Loucy (cell line): ENCODE measurements at regions not wholly inside any gene's neighbourhood (a gene's known extent, or its start where the extent isn't known, plus 50 kb on each side); places are given as distances from the start of the nearest gene placed in this dataset.

Source experiments
- H2AFZ ChIP-seq: fragments of 200-600 bp; sonication (generic); 2 replicates; pipeline ENCODE4 v1.6.0; 2016; ENCODE audit warnings: antibody characterized with exemption, mild to moderate bottlenecking, low read length, moderate library complexity
- H3F3A ChIP-seq: fragments of 200-600 bp; 2 replicates; pipeline ENCODE4 v1.6.0; 2016; ENCODE audit warnings: antibody characterized with exemption, low read depth, mild to moderate bottlenecking
- H3K27me3 ChIP-seq: fragments of 200-600 bp; sonication (generic); 2 replicates; pipeline ENCODE4 v1.6.1; 2014; ENCODE audit warnings: low read length, mild to moderate bottlenecking; ENCODE audit not compliant: insufficient read depth, poor library complexity, severe bottlenecking
- H3K36me3 ChIP-seq: fragments of 200-600 bp; sonication (generic); 2 replicates; pipeline ENCODE4 v1.6.1; 2016; ENCODE audit warnings: low read length; ENCODE audit not compliant: insufficient read depth
- H3K4me1 ChIP-seq: fragments of 200-600 bp; sonication (generic); 2 replicates; pipeline ENCODE4 v1.5.1; 2014; ENCODE audit warnings: low read length, mild to moderate bottlenecking; ENCODE audit not compliant: insufficient read depth, poor library complexity, severe bottlenecking
- H3K4me2 ChIP-seq: fragments of 200-600 bp; sonication (generic); 2 replicates; pipeline ENCODE4 v1.6.0; 2014; ENCODE audit warnings: antibody characterized with exemption, low read length, low read depth, mild to moderate bottlenecking; ENCODE audit not compliant: poor library complexity, severe bottlenecking
- H3K4me3 ChIP-seq: fragments of 200-600 bp; sonication (generic); 2 replicates; pipeline ENCODE4 v1.5.1; 2014; ENCODE audit warnings: low read length, mild to moderate bottlenecking, mixed read lengths; ENCODE audit not compliant: poor library complexity, severe bottlenecking
- H3K79me2 ChIP-seq: fragments of 200-600 bp; sonication (generic); 2 replicates; pipeline ENCODE4 v1.6.1; 2014; ENCODE audit warnings: low read length; ENCODE audit not compliant: insufficient read depth
- H3K9ac ChIP-seq: fragments of 200-600 bp; sonication (generic); 2 replicates; pipeline ENCODE4 v1.6.0; 2014; ENCODE audit warnings: mild to moderate bottlenecking, low read depth, low read length, moderate library complexity; ENCODE audit not compliant: poor library complexity, severe bottlenecking
- H3K9me2 ChIP-seq: fragments of 200-600 bp; sonication (generic); replicated peaks from 2 replicates; pipeline ENCODE4 v1.6.1; 2016; ENCODE audit warnings: low read depth, low read length, mixed read lengths
- H3K9me3 ChIP-seq: fragments of 200-600 bp; sonication (generic); 2 replicates; pipeline ENCODE4 v1.6.1; 2014; ENCODE audit warnings: mild to moderate bottlenecking, antibody characterized with exemption, low read length, low read depth; ENCODE audit not compliant: insufficient read depth
- H4K20me1 ChIP-seq: fragments of 200-600 bp; sonication (generic); 2 replicates; pipeline ENCODE4 v1.6.0; 2014; ENCODE audit warnings: antibody characterized with exemption, low read length, mild to moderate bottlenecking; ENCODE audit not compliant: insufficient read depth, poor library complexity, severe bottlenecking
- CTCF ChIP-seq: fragments of 200-600 bp; sonication (generic); conservative IDR thresholded peaks from 2 replicates; pipeline ENCODE4 v1.5.1; 2014; ENCODE audit warnings: mild to moderate bottlenecking, antibody characterized with exemption, low read length
- EZH2phosphoT487 ChIP-seq: fragments of 200-600 bp; IDR thresholded peaks from 2 replicates; pipeline ENCODE4 v1.6.1; 2018; ENCODE audit warnings: antibody characterized with exemption, mild to moderate bottlenecking, moderate library complexity, borderline replicate concordance

GRCh38 chr3:176905331-176905730, 292.0 kb downstream of the TBL1XR1 start:
- Histone ChIP-seq H3F3A (no peaks in the 10 kb centered on the region), H3K4me2 (no peak overlapping the region), H3K36me3 (no peaks in the 10 kb centered on the region), H3K79me2 (no peaks in the 10 kb centered on the region), H2AFZ (no peak overlapping the region), H4K20me1 (no peaks in the 10 kb centered on the region), H3K9me2 (no peaks in the 10 kb centered on the region), H3K9ac (no peak overlapping the region), H3K9me3 (no peaks in the 10 kb centered on the region), H3K4me3 (no peak overlapping the region), H3K27me3 (no peaks in the 10 kb centered on the region), H3K4me1 (no peaks in the 10 kb centered on the region)
- TF ChIP-seq EZH2phosphoT487 (no peak), CTCF (no peak)

- Histone ChIP-seq H2AFZ (no peak overlapping the region), H3K9me3 (no peaks in the 10 kb centered on the region), H3K4me1 (no peaks in the 10 kb centered on the region), H4K20me1 (no peaks in the 10 kb centered on the region), H3K9me2 (no peaks in the 10 kb centered on the region), H3K9ac (no peak overlapping the region), H3K4me3 (no peak overlapping the region), H3F3A (no peaks in the 10 kb centered on the region), H3K27me3 (peaks cover 5% of the 10 kb centered on the region), H3K4me2 (no peak overlapping the region), H3K36me3 (no peaks in the 10 kb centered on the region), H3K79me2 (no peaks in the 10 kb centered on the region)
- TF ChIP-seq CTCF (no peak), EZH2phosphoT487 (no peak)
Observed at GRCh38 chr3:176904506-176904905, 292.8 kb downstream of the TBL1XR1 start.

- no peaks in the 10 kb centered on the region for H3K9me2 ChIP-seq
- H4K20me1 ChIP-seq = no peaks in the 10 kb centered on the region
- H3K9me3 ChIP-seq = no peaks in the 10 kb centered on the region
- no peaks in the 10 kb centered on the region for H3K79me2 ChIP-seq
- H3K4me1 ChIP-seq = no peaks in the 10 kb centered on the region
- no peak overlapping the region for H3K4me2 ChIP-seq
- H3K9ac ChIP-seq = no peak overlapping the region
- TF ChIP-seq EZH2phosphoT487 = no peak
- TF ChIP-seq CTCF = no peak
- H3K27me3 ChIP-seq = peaks cover 8% of the 10 kb centered on the region
- no peaks in the 10 kb centered on the region for H3K36me3 ChIP-seq
- H2AFZ ChIP-seq = no peak overlapping the region
- H3F3A ChIP-seq = no peaks in the 10 kb centered on the region
- no peak overlapping the region for H3K4me3 ChIP-seq
Observed at GRCh38 chr3:176896640-176897039, 300.6 kb downstream of the TBL1XR1 start.
